ENCODE measurements at regions not wholly inside any gene's neighbourhood (a gene's known extent, or its start where the extent isn't known, plus 50 kb on each side); places are given as distances from the start of the nearest gene placed in this dataset.
A peak's percentile ranks its signal among the peaks of the same experiment; 100 is the strongest.

DNA sequence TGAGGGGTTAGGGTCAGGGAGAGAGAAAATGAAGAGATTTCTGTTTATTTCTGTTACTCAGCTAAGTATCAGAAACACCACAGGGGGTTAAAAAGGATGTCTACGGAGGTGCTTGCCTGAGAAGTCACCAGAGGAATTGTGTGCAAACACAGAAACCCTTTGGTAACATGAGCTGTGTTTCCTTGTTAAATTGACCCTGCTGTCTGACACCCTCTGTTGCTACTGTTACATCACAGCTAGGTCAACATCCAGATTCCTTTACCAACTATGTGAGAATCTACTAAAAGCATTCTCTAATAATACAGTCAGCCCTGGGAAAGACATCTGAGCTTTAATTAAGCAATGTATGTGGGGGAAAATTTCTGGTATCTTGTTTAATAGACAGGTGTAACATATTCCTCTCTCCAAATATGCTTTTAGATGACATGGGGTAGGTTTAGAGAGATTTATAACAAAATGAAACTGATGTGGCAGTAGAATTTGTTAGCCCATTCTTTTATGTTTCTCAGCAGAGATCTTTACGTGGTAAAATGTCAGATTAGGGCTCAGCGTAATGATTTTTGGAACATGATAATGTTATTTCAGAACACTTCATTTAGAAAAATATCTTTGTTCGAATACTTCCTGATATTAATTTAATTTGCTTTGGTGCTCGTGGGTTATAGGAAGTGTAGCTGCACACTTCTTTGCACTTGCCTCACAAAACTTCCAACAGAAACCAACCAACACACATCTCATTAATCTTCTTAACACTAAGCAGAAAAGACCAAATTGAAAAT is 168.0 kb upstream of the AHR start:
- DNase-seq (ENCODE audit: low read depth) = peak; percentile 23

DNA sequence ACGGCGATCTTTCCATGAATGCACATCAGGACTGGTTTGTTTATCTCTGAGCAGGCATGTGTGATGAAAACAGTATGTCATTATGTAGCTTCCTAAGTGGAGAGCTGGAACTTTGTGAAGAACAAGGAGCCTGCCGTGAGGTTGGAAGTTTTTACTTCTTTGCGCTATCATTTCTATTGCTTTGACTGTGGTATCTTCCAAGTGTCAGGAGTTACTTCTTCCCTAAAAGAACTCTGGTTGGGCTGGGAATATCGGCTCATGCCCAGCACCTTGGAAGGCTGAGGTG is 167.4 kb upstream of the AHR start:
- DNase-seq (ENCODE audit: low read depth) = no peak

DNA sequence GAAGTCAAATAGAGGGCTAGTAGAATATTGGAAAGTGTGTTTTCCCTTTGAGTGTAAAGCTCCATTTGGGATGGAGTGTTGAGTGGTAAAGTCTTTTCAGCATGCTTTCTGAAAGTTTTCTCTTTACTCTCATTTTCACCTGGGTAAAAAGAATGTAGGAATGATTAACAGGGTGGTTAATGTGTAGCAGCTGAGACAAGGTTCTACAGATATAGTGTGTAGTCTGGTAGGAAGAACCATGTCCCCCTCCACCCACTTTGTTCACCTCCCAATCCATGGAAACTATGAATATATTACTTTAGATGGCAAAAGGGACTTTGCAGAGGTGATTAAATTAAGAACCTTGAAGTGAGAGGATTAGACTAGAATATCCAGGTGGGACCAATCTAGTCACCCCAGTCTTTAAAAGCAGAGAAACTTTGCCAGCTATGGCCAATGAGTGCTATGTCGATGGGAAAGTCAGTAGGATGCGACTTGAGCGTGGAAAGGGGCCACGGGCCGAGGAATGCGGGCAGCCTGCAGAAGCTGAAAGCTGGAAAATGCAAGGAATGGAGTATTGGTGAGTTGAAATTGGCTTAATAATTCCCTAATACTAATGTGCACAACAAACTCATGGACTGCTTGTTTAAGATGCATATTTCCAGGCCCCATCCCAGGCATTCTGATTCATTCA is 166.3 kb upstream of the AHR start:
- no peak for DNase-seq (ENCODE audit: low read depth)

DNA sequence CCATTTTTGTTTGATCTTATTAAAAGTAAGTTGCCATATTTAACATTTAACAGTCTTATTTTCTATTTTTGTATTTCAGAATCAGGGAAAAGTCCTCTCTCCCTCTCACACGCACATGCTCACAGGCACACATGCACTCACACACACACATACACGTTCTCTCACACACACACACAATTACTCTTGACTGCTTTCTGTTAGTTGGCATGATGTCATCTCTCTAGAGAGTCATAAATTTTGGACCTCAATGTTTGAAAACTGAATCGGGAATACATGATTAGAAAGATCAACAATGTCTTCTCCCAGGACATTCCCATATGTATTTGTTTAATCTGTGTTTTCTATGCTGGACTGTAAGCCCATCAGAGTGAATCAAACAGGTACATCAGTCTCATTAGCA is 165.7 kb upstream of the AHR start:
- DNase-seq (ENCODE audit: low read depth) = no peak

- no peak for DNase-seq (ENCODE audit: low read depth)
These were observed 164.5 kb upstream of the AHR start for GRCh38 chr7:17133977-17134376.

- DNase-seq (ENCODE audit: low read depth) = no peak
These were observed 163.7 kb upstream of the AHR start for GRCh38 chr7:17134786-17135185.

- no peak for DNase-seq (ENCODE audit: low read depth)
These were observed 162.3 kb upstream of the AHR start for GRCh38 chr7:17136126-17136525.

GRCh38 chr7:17139081-17139480 is 159.4 kb upstream of the AHR start:
- DNase-seq (ENCODE audit: low read depth) = no peak

DNA sequence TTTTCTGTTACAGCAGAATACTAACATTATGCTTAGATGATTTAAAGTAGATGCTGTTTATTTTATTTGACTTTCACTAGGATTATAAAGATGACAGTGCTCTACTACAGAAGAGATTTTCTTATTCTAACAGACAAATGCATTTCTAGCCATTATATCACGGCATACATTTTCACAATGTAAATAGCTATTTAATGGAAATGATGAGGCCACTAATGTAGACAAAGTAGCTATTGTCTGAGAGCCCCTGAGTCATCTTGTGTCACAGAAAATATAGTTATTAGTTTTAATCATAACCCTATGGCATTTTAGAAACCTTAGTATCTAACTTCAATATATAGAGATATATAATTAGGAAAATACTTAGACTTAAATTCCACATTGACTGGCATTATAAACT is 158.0 kb upstream of the AHR start:
- no peak for DNase-seq (ENCODE audit: low read depth)

DNA sequence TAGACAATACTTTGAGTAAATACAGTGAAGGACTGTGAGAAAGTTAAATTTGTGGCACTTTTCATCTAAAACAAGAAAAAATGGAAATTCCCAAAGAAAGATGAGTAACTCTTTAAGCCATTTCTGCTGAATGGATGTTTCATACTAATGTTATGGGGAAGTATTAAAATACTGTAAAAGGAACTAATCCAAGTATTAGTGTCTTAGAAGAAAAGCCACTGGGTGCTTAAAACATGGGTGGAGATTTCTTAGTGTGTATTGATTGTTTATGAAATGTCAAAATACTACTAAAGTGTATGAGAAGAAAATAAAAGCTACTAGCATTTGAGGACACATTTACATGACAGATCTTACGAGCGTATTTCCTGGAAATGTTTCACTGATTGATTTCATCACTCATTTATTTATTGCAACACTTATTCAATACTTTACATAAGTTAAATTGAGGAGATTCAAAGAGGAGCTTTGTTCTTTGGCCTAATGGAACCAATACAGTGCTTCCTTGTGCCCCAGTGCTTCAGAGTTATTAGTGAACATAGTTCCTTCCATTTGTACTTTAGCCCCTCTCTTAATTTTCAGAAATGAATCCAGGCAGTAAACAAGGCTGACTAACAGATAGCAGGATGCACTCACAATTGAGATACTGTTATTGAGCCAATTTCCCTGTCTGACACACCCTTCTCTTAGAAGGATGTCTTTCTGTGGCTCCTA is 155.5 kb upstream of the AHR start:
- DNase-seq (ENCODE audit: low read depth) = no peak

GRCh38 chr7:17144322-17144721 is 154.1 kb upstream of the AHR start:
- DNase-seq (ENCODE audit: low read depth) = no peak

DNA sequence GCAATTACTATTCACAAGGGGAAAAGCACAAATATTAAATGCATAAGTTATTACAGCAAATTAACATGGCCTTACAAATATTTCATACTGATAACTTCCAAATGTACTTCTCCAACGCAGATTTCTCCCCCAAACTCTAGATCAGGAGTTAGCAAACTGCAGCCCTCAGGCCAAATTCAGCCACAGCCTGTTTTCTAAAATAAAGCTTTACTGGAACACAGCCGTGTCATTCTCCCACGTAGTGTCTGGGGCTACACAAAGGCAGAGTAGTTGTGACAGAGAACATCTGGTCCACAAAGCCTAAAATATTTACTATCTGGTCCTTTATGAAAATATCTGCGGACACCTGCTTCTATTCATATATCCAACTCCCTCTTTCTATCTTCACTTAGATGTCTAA is 151.8 kb upstream of the AHR start:
- no peak for DNase-seq (ENCODE audit: low read depth)

DNA sequence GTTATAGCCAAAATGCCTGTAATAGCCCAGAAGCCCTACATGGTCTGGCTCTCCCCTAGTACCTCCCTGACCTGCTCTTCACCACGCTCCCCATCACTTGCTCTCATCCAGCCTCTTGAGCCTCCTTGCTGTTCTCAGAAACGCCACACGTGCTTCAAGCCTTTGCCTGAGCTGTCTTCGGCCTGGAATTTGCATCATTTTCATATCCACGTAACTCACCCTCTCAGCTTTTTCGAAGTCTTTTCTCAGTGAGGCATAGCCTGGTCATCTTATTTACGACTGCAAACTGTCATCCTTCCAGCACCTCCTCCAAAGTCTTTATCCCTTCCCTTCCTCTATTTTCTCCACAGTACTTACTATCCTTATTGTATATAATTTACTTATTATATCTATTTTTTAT is 151.0 kb upstream of the AHR start:
- DNase-seq (ENCODE audit: low read depth) = no peak

- no peak for DNase-seq (ENCODE audit: low read depth)
These were observed 148.4 kb upstream of the AHR start for GRCh38 chr7:17150018-17150417.

- no peak for DNase-seq (ENCODE audit: low read depth)
These were observed 145.7 kb upstream of the AHR start for GRCh38 chr7:17152721-17153120.

DNA sequence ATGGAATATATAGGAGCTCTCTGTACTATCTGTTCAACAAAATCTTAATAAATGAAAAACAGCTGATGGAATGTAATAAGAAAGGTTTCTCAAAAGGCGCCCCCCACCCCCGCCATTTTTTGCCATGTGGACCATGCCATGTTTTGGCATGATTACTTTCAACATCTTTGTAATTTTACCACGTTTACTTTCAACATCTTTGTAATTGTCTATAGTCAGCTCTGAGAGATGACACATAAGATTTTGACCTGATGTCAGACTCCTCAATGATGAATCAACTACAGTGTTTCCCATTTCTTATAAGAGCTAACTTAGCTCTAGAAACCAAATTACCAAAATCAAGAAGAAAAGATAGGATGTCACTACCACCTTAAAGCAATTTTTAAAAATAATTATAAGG is 144.9 kb upstream of the AHR start:
- no peak for DNase-seq (ENCODE audit: low read depth)

DNA sequence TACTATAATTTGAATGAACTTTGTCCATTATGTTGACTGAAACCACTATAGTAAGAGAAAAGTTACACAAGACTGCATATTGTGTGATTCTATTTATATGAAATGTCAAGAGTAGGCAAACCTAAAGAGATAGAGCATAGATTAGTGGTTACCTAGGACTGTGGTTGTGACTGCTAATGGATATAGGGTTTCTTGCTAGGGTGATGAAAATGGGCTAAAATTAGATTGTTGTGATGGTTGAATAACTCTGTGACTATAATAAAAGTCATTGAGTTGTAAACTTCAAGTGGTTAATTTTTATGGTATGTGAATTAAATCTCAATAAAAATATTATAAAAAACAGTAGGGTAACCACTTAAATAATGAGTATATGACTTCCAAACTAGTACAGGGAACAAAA is 142.9 kb upstream of the AHR start:
- no peak for DNase-seq (ENCODE audit: low read depth)

GRCh38 chr7:17158261-17158660 is 140.2 kb upstream of the AHR start:
- no peak for DNase-seq (ENCODE audit: low read depth)

DNA sequence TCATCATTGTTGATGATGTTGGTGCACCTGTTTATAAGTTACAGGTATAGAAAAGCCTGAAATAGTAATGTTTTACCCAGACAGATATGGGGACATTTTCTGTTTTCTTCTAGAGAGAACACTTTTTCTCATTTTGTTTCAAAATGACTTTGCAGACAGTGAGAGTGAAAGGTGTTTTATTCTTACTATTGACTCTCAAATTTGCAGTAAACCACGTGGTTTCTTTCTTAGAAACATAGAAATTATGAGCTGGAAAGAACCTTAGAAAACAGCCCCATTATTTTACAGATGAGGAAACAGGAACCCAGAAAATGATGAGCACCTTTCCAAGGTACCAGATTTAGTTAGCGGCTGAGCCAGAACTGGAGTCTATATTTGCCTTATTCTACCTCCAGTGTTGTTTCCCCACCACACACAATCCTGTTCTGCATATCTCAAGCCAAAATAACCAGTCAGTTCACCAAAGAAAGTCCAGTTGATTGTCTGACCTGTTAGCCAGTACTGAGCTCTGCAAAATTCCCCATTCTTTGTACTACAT is 138.9 kb upstream of the AHR start:
- no peak for DNase-seq (ENCODE audit: low read depth)

DNA sequence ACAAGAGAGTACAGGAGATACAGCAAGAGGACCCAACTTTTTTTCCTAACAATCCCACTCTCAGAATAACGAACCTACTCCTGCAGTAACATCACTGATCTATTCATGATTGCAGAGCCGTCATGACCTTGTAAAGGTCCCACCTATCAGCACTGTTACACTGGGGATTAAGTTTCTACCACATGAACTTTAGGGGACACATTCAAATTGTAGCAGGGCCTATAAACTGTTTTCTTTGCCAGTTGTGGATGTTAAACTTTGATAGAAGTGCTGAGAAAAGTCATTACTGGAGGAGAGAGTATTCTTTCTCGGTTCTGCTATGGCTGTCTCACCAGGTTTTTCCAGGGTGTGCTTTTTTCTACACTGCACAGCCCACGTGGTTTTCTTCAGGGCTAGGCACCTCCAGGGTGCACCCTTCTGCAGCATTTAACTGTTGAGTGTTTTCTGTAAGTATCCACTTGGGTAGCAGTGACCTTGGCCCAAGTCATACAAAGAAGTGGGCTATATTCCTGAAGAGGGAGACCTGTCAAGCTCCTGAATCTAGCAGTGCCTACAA is 131.6 kb upstream of the AHR start:
- no peak for DNase-seq (ENCODE audit: low read depth)

DNA sequence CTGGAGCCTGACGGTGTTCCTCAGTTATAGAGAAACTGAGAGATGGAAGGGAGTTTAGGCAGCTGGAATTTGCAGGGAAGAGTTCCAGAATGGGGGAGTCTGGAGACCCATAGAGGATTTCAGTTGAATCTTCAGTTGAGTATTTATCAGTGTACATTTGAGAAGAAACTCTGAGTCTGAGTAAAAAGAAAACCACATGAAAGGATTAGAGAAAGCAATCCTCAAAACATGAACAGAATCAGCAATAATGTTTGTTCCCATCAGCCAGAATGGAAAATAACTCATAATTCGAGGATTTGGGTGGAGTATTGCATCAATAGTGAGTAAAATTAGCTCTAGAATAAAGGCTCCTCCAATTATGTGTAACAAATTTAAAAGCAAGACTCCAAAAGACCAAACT is 130.0 kb upstream of the AHR start:
- DNase-seq (ENCODE audit: low read depth) = no peak

DNA sequence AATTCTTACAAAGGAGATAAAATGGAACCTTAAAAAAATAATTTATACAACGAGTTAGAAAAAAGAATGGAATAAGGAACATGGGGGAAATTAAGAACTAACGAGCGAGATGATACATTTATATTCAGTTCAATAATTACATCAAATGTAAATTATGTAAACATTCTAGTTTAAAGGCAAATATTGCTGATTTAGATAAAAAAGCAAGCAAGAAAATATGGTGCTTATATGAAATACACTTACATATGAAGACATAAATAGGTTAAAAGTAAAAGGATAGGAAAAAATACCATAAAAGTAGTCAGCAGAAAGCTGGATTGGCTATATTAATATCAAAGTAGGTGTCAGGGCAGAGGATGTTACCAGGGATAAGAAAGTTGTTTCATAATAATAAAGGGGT is 127.0 kb upstream of the AHR start:
- no peak for DNase-seq (ENCODE audit: low read depth)
